WTC11 (cell line): ENCODE measurements at regions not wholly inside any gene's neighbourhood (a gene's known extent, or its start where the extent isn't known, plus 50 kb on each side); places are given as distances from the start of the nearest gene placed in this dataset.

Experiments
- AFF4 ChIP-seq: sonication (generic); formaldehyde crosslinking; IDR thresholded peaks from 2 replicates; pipeline ENCODE4 v1.8.1; 2023; ENCODE audit warnings: mild to moderate bottlenecking, missing genetic modification reagents, borderline replicate concordance
- ATF2 ChIP-seq: sonication (generic); formaldehyde crosslinking; IDR thresholded peaks from 2 replicates; pipeline ENCODE4 v1.8.1; 2022; ENCODE audit warnings: low read depth, missing genetic modification reagents, borderline replicate concordance
- CTCF ChIP-seq: fragments of 200-600 bp; IDR thresholded peaks from 2 replicates; pipeline ENCODE4 v1.8.0; 2022; ENCODE audit warnings: antibody characterized with exemption
- E2F5 ChIP-seq: sonication (generic); formaldehyde crosslinking; IDR thresholded peaks from 2 replicates; pipeline ENCODE4 v1.8.1; 2022; ENCODE audit warnings: mild to moderate bottlenecking, moderate library complexity, missing genetic modification reagents
- FOXJ3 ChIP-seq: sonication (generic); formaldehyde crosslinking; IDR thresholded peaks from 2 replicates; pipeline ENCODE4 v1.9.0; 2021; ENCODE audit warnings: missing genetic modification reagents, mild to moderate bottlenecking, borderline replicate concordance
- FOXP1 ChIP-seq: sonication (generic); formaldehyde crosslinking; IDR thresholded peaks from 2 replicates; pipeline ENCODE4 v1.8.0; 2022; ENCODE audit warnings: missing genetic modification reagents, mild to moderate bottlenecking, moderate library complexity, borderline replicate concordance
- HMGXB4 ChIP-seq: sonication (generic); formaldehyde crosslinking; IDR thresholded peaks from 2 replicates; pipeline ENCODE4 v1.8.1; 2023; ENCODE audit warnings: mild to moderate bottlenecking, moderate library complexity, missing genetic modification reagents
- JUN ChIP-seq: sonication (generic); formaldehyde crosslinking; IDR thresholded peaks from 2 replicates; pipeline ENCODE4 v1.8.0; 2023; ENCODE audit warnings: mild to moderate bottlenecking, missing genetic modification reagents
- KAT7 ChIP-seq: sonication (generic); formaldehyde crosslinking; IDR thresholded peaks from 2 replicates; pipeline ENCODE4 v1.8.1; 2023; ENCODE audit warnings: missing genetic modification reagents, mild to moderate bottlenecking, borderline replicate concordance
- MAX ChIP-seq: sonication (generic); formaldehyde crosslinking; IDR thresholded peaks from 2 replicates; pipeline ENCODE4 v1.8.0; 2022; ENCODE audit warnings: mild to moderate bottlenecking, missing genetic modification reagents
- SP1 ChIP-seq: sonication (generic); formaldehyde crosslinking; conservative IDR thresholded peaks from 2 replicates; pipeline ENCODE4 v1.8.1; 2022; ENCODE audit warnings: missing genetic modification reagents
- TP53 ChIP-seq: sonication (generic); formaldehyde crosslinking; IDR thresholded peaks from 2 replicates; pipeline ENCODE4 v1.8.1; 2023; ENCODE audit warnings: mild to moderate bottlenecking, missing genetic modification reagents
- USF2 ChIP-seq: sonication (generic); formaldehyde crosslinking; IDR thresholded peaks from 2 replicates; pipeline ENCODE4 v1.8.1; 2023; ENCODE audit warnings: mild to moderate bottlenecking, missing genetic modification reagents, moderate library complexity
- ZNF281 ChIP-seq: sonication (generic); formaldehyde crosslinking; IDR thresholded peaks from 2 replicates; pipeline ENCODE4 v1.8.0; 2023; ENCODE audit warnings: mild to moderate bottlenecking, missing genetic modification reagents

- TF ChIP-seq ATF2 (CRISPR knock-in tag) = no peak
- TF ChIP-seq E2F5 (CRISPR knock-in tag) = no peak
- no peak for TF ChIP-seq CTCF
- no peak for TF ChIP-seq FOXJ3
- no peak for TF ChIP-seq JUN (CRISPR knock-in tag)
- TF ChIP-seq FOXP1 (CRISPR knock-in tag) = no peak
- TF ChIP-seq MAX (CRISPR knock-in tag) = no peak
- TF ChIP-seq USF2 (CRISPR knock-in tag) = no peak
- no peak for TF ChIP-seq ZNF281
- TF ChIP-seq AFF4 = no peak
- TF ChIP-seq HMGXB4 (CRISPR knock-in tag) = no peak
- no peak for TF ChIP-seq SP1 (CRISPR knock-in tag)
- no peak for TF ChIP-seq TP53 (CRISPR knock-in tag)
- TF ChIP-seq KAT7 (CRISPR knock-in tag) = no peak
Observed at GRCh38 chr2:209344349-209344748, 79.5 kb upstream of the MAP2 start.
